CD4-positive, alpha-beta T cell (primary cell): ENCODE measurements at regions not wholly inside any gene's neighbourhood (a gene's known extent, or its start where the extent isn't known, plus 50 kb on each side); places are given as distances from the start of the nearest gene placed in this dataset.

Source experiments
- ATAC-seq: fragments of 200-7000 bp; cut with Tn5 transposase; one replicate; pipeline ENCODE4 v1.10.0; 2022; ENCODE audit warnings: mild to moderate bottlenecking; ENCODE audit not compliant: poor library complexity
- CTCF ChIA-PET: fragments of 350-600 bp; sonication (Branson Sonifier 250); formaldehyde crosslinking; loops from one replicate; lab custom pipeline; 2021; ENCODE audit warnings: antibody characterized with exemption, inconsistent platforms; lab: Charles Lee
- POLR2A ChIA-PET: fragments of 350-600 bp; sonication (Branson Sonifier 250); formaldehyde crosslinking; loops from one replicate; lab custom pipeline; 2021; ENCODE audit warnings: antibody characterized with exemption, inconsistent platforms; lab: Charles Lee
- DNase-seq, 14 experiments: peaks; one replicate each; pipeline ENCODE4 v3.0.0-alpha.2; 2013 to 2020; ENCODE audit warnings: mixed read lengths in 2 of 14
- H3K27ac ChIP-seq, 2 donors: one replicate each; pipeline versions ENCODE4 v1.5.1 to v1.7.0; 2013; ENCODE audit warnings: low read length in 2 of 2, low read depth in 1 of 2, mild to moderate bottlenecking in 1 of 2
- H3K27me3 ChIP-seq, 2 experiments: 1 replicate in 1 of 2; 2 replicates in 1 of 2; pipeline versions ENCODE4 v1.6.1 to v1.7.0; 2013; ENCODE audit warnings: low read length in 2 of 2, control low read depth in 1 of 2, mild to moderate bottlenecking in 1 of 2, moderate library complexity in 1 of 2; ENCODE audit not compliant: insufficient read depth in 2 of 2, control insufficient read depth in 1 of 2
- H3K36me3 ChIP-seq: one replicate; pipeline ENCODE4 v1.6.1; 2013; ENCODE audit warnings: low read length, control low read depth; ENCODE audit not compliant: insufficient read depth
- H3K4me1 ChIP-seq: one replicate; pipeline ENCODE4 v1.6.1; 2013; ENCODE audit warnings: low read length, control low read depth; ENCODE audit not compliant: insufficient read depth
- H3K4me3 ChIP-seq: one replicate; pipeline ENCODE4 v1.5.1; 2013; ENCODE audit warnings: mild to moderate bottlenecking, low read length, moderate library complexity
- H3K9me3 ChIP-seq, 2 experiments: 1 replicate in 1 of 2; 2 replicates in 1 of 2; pipeline versions ENCODE4 v1.6.1 to v1.7.0; 2013; ENCODE audit warnings: low read length in 2 of 2, mild to moderate bottlenecking in 2 of 2, control low read depth in 1 of 2, moderate library complexity in 1 of 2; ENCODE audit not compliant: control insufficient read depth in 1 of 2, insufficient read depth in 1 of 2
- H3K27ac Mint-ChIP-seq: one replicate; pipeline ENCODE4 v1.8.0; 2020; ENCODE audit warnings: mixed read lengths
- H3K27me3 Mint-ChIP-seq: one replicate; pipeline ENCODE4 v1.8.0; 2021; ENCODE audit warnings: mixed read lengths
- H3K36me3 Mint-ChIP-seq: one replicate; pipeline ENCODE4 v1.8.0; 2021; ENCODE audit warnings: low read depth, mixed read lengths
- H3K4me1 Mint-ChIP-seq: one replicate; pipeline ENCODE4 v1.8.0; 2021; ENCODE audit warnings: low read depth, mixed read lengths
- H3K4me3 Mint-ChIP-seq: one replicate; pipeline ENCODE4 v1.8.0; 2020; ENCODE audit warnings: mild to moderate bottlenecking, mixed read lengths
- H3K9me3 Mint-ChIP-seq: one replicate; pipeline ENCODE4 v1.8.0; 2020; ENCODE audit warnings: mixed read lengths
- intact Hi-C, 2 experiments: fragments of 100-400 bp; cut with DNase I in 1 of 2; cut with micrococcal nuclease in 1 of 2; formaldehyde crosslinking; loops; one replicate each; pipeline versions ENCODE4 v1.15.1 to v1.9.0; 2023 to 2025; cut with DNase I, micrococcal nuclease
- TF ChIP-seq, protein P1 (sequence below): fragments of 200-600 bp; IDR thresholded peaks from one replicate; pipeline ENCODE4 v1.8.0; 2022; ENCODE audit warnings: antibody characterized with exemption, mild to moderate bottlenecking

DNA sequence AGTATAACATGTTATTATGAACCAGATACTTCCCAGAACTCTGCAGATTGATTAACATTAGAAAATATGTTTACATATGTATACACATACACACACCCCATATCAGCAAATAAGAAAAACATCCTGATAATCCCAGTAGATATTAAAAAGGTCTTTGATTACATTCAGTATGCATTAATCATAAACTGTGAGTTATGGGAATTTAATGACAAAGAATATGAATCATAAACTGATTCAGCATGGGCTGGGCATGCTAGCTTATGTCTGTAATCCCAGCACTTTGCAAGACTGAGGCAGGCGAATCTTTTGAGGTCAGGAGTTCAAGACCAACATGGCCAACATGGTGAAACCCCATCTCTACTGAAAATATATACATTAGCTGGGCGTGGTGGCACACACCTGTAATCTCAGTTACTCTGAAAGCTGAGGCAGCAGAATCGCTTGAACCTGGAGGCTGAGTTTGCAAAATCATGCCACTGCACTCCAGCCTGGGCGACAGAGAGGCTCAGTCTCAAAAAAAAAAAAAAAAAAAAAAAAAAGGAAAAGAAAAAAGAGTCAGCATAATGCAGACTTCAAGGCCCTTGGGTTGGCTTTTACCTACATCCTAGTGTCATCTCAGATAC is 581.9 kb upstream of the PRR20A start:
- no peak for ATAC-seq
- H3K27me3 Mint-ChIP-seq, result no peaks in the 10 kb centered on the region
- no peak overlapping the region for H3K27ac Mint-ChIP-seq
- Histone ChIP-seq H3K27ac (no peak overlapping the region), H3K4me3 (no peak overlapping the region), H3K4me1 (no peaks in the 10 kb centered on the region), H3K9me3 (peaks cover 0 to 3% of the 10 kb centered on the region in 2 experiments), H3K36me3 (no peaks in the 10 kb centered on the region), H3K27me3 (no peaks in the 10 kb centered on the region)
- H3K4me1 Mint-ChIP-seq, result no peaks in the 10 kb centered on the region
- no peak overlapping the region for H3K4me3 Mint-ChIP-seq
- no peaks in the 10 kb centered on the region for H3K36me3 Mint-ChIP-seq
- ChIA-PET CTCF (no interaction called here), POLR2A (no interaction called here)
- TF ChIP-seq, protein P1, sequence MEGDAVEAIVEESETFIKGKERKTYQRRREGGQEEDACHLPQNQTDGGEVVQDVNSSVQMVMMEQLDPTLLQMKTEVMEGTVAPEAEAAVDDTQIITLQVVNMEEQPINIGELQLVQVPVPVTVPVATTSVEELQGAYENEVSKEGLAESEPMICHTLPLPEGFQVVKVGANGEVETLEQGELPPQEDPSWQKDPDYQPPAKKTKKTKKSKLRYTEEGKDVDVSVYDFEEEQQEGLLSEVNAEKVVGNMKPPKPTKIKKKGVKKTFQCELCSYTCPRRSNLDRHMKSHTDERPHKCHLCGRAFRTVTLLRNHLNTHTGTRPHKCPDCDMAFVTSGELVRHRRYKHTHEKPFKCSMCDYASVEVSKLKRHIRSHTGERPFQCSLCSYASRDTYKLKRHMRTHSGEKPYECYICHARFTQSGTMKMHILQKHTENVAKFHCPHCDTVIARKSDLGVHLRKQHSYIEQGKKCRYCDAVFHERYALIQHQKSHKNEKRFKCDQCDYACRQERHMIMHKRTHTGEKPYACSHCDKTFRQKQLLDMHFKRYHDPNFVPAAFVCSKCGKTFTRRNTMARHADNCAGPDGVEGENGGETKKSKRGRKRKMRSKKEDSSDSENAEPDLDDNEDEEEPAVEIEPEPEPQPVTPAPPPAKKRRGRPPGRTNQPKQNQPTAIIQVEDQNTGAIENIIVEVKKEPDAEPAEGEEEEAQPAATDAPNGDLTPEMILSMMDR, result no peak
- H3K9me3 Mint-ChIP-seq, result peaks cover 8% of the 10 kb centered on the region
- intact Hi-C loops, result no loop called here
- DNase-seq, result no peak

DNA sequence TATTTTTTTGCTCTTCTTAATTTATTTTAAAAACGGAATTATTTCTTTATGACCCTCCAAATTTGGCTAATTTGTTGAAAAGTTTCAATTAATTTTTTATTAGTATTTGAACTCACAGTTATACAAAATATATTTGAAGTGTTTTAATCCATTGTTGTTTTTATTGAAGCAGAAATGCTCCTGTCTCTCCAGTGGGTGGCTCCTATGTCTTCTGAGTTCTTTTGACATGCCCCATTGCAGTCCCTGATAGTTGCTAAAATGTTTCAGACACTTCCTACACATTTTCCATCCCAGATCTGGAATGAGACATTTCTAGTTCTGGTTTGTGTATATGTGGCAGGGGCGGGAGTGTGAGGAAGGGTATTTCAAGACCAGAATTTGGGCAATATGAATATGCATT is 579.4 kb upstream of the PRR20A start:
- no peak for DNase-seq
- TF ChIP-seq, protein P1, result no peak
- Mint-ChIP-seq H3K27me3 (no peaks in the 10 kb centered on the region), H3K36me3 (no peaks in the 10 kb centered on the region), H3K9me3 (peaks cover 8% of the 10 kb centered on the region), H3K4me3 (no peak overlapping the region), H3K4me1 (no peaks in the 10 kb centered on the region), H3K27ac (no peak overlapping the region)
- Histone ChIP-seq H3K27ac (no peak overlapping the region), H3K36me3 (no peaks in the 10 kb centered on the region), H3K4me1 (no peaks in the 10 kb centered on the region), H3K27me3 (no peaks in the 10 kb centered on the region), H3K9me3 (peaks cover 0 to 4% of the 10 kb centered on the region in 2 experiments), H3K4me3 (no peak overlapping the region)
- POLR2A ChIA-PET, result no interaction called here
- intact Hi-C loops, result no loop called here
- ATAC-seq, result no peak
- CTCF ChIA-PET, result no interaction called here

DNA sequence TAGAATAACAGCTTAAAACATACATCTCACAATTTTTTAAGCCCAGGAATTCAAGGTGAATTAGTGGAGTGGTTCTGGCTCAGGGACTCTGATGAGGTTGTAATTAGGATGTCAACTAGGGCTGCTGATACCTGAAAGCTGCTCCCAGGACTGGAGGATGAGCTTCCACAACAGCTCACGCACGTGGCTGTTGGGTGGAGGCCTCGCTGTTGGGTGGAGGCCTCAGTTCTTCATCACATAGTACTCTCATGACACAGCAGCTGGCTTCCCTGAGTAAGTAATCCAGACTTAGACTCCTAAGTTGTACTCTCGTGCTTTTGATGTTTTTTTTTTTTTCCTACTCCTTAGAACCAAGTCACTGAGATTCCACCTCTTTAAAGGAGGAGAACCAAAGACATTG is 577.1 kb upstream of the PRR20A start:
- Histone ChIP-seq H3K27me3 (no peaks in the 10 kb centered on the region), H3K36me3 (no peaks in the 10 kb centered on the region), H3K4me3 (no peak overlapping the region), H3K9me3 (peaks cover 0 to 4% of the 10 kb centered on the region in 2 experiments), H3K27ac (no peak overlapping the region), H3K4me1 (no peaks in the 10 kb centered on the region)
- Mint-ChIP-seq H3K4me3 (no peak overlapping the region), H3K27me3 (no peaks in the 10 kb centered on the region), H3K4me1 (no peaks in the 10 kb centered on the region), H3K27ac (no peak overlapping the region), H3K36me3 (no peaks in the 10 kb centered on the region), H3K9me3 (peaks cover 6% of the 10 kb centered on the region)
- intact Hi-C loops, result no loop called here
- ATAC-seq (no peak), DNase-seq (no peak)
- CTCF ChIA-PET, result no interaction called here
- POLR2A ChIA-PET, result no interaction called here
- TF ChIP-seq, protein P1, result no peak
